BJ (cell line): ENCODE measurements at regions not wholly inside any gene's neighbourhood (a gene's known extent, or its start where the extent isn't known, plus 50 kb on each side); places are given as distances from the start of the nearest gene placed in this dataset.

Experiments used
- CTCF ChIA-PET: fragments of 350-600 bp; formaldehyde crosslinking; extraction: SDS; loops from one replicate; lab custom pipeline; 2021; ENCODE audit warnings: antibody characterized with exemption, inconsistent platforms; lab: Yijun Ruan, JAX
- POLR2A ChIA-PET: fragments of 300-600 bp; sonication (Branson Sonifier 250); formaldehyde crosslinking; extraction: SDS; loops from one replicate; lab custom pipeline; 2021; ENCODE audit warnings: antibody characterized with exemption; lab: Charles Lee
- DNase-seq: peaks from one replicate; pipeline ENCODE4 v3.0.0-alpha.2; 2011; ENCODE audit warnings: low read depth
- H3K27me3 ChIP-seq: 2 replicates; pipeline ENCODE4 v1.6.0; 2011; ENCODE audit warnings: low read length; ENCODE audit not compliant: control insufficient read depth, insufficient read depth
- H3K36me3 ChIP-seq: 2 replicates; pipeline ENCODE4 v1.5.1; 2011; ENCODE audit warnings: low read length; ENCODE audit not compliant: control insufficient read depth, insufficient read depth
- H3K4me3 ChIP-seq: 2 replicates; pipeline ENCODE4 v1.5.1; 2011; ENCODE audit warnings: low read depth, mild to moderate bottlenecking, control low read depth, low read length
- TF ChIP-seq, protein P1 (sequence below): IDR thresholded peaks from 2 replicates; pipeline ENCODE4 v1.5.1; 2011; ENCODE audit warnings: low read depth, mild to moderate bottlenecking, control low read depth, inconsistent platforms, low read length, moderate library complexity; ENCODE audit not compliant: insufficient read depth

DNA sequence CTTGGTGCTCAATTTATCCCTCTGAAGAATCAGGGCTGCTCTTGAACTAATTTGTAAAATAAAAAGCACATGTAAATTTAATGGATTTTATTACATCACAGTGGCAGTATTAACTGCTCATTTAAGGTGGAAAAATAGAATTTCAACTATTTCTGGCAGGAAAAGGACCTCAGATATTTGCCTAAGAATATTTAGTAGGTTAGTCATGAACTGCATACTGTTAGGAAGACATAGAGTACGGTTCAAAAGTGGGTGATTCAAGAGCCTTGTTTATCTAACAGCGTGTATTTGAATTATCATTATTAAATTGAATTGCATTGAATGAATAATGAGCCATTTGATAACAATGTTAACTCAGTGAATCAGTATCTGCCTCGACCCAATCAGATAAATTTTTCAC, 248.8 kb upstream of the PBX1 start:
- POLR2A ChIA-PET = interaction anchor here (0.6 kb wide), 1 partner anchor 43 kb away, joined by 3 read pairs; no protein-coding TSS in a partner anchor
- CTCF ChIA-PET = interaction anchor here (1.0 kb wide), 1 partner anchor 11 kb away, joined by 3 read pairs; no protein-coding TSS in a partner anchor
- Histone ChIP-seq H3K36me3 (no peaks in the 10 kb centered on the region), H3K27me3 (no peaks in the 10 kb centered on the region), H3K4me3 (no peak overlapping the region)
- DNase-seq = peak; percentile 64
- TF ChIP-seq, protein P1, sequence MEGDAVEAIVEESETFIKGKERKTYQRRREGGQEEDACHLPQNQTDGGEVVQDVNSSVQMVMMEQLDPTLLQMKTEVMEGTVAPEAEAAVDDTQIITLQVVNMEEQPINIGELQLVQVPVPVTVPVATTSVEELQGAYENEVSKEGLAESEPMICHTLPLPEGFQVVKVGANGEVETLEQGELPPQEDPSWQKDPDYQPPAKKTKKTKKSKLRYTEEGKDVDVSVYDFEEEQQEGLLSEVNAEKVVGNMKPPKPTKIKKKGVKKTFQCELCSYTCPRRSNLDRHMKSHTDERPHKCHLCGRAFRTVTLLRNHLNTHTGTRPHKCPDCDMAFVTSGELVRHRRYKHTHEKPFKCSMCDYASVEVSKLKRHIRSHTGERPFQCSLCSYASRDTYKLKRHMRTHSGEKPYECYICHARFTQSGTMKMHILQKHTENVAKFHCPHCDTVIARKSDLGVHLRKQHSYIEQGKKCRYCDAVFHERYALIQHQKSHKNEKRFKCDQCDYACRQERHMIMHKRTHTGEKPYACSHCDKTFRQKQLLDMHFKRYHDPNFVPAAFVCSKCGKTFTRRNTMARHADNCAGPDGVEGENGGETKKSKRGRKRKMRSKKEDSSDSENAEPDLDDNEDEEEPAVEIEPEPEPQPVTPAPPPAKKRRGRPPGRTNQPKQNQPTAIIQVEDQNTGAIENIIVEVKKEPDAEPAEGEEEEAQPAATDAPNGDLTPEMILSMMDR = no peak

DNA sequence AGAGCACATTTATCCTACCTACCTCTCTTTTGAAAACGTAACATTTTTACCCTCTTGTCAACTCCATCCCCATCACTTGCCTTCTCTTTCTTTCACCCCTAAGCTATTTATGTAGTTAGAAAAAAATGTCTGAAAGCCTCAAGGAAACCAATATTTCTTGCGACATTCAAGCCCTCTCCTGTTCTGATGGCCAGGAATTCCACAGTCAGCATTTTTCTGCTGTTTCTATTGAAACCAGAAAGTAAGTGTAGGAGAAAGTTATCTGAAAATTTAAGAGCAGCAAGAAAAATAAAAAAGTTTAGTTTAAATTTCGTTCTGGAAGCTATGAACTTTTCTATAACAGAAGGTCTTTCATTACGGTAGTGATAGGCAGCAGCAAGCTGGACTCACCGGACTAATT, 247.6 kb upstream of the PBX1 start:
- no peak for DNase-seq
- H3K4me3 ChIP-seq = no peak overlapping the region
- TF ChIP-seq, protein P1 = no peak
- no peaks in the 10 kb centered on the region for H3K36me3 ChIP-seq
- POLR2A ChIA-PET = interaction anchor here (0.6 kb wide), 1 partner anchor 9 kb away, joined by 3 read pairs; no protein-coding TSS in a partner anchor
- CTCF ChIA-PET = no interaction called here
- H3K27me3 ChIP-seq = no peaks in the 10 kb centered on the region

GRCh38 chr1:164320790-164321731, 237.9 kb upstream of the PBX1 start:
- H3K27me3 ChIP-seq = 0 out of 2 replicates have a peak, but pooled peaks cover 1% of the 10 kb centered on the region
- POLR2A ChIA-PET = no interaction called here
- TF ChIP-seq, protein P1 = no peak
- no peak for DNase-seq
- CTCF ChIA-PET = interaction anchor here (1.0 kb wide), 1 partner anchor 12 kb away, joined by 3 read pairs; no protein-coding TSS in a partner anchor
- no peaks in the 10 kb centered on the region for H3K36me3 ChIP-seq
- peak overlapping the region; percentile 33 for H3K4me3 ChIP-seq

DNA sequence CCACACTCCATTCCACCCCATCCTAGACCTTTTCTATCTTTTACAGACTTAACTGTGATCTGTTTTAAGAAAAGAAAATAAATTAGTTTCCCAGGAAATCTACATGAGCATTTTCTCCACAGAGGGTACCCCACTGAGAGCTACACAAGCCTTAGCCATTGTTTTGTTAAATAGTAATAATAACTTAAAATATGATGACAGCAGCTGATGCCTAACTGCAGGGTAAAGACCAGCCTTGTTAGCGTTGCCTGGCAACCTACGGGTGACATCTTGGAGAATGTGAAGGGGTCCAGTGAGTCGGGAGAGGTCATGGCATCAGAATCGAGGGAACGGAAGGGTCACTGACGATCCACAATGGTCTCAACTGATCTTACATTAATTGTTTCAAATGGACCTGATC, 233.2 kb upstream of the PBX1 start:
- H3K36me3 ChIP-seq = no peaks in the 10 kb centered on the region
- ChIA-PET POLR2A (no interaction called here), CTCF (no interaction called here)
- H3K4me3 ChIP-seq = no peak overlapping the region
- TF ChIP-seq, protein P1 = no peak
- DNase-seq = no peak
- H3K27me3 ChIP-seq = no peaks in the 10 kb centered on the region

GRCh38 chr1:164333387-164333786, 225.6 kb upstream of the PBX1 start:
- no peak overlapping the region for H3K4me3 ChIP-seq
- TF ChIP-seq, protein P1 = no peak
- H3K36me3 ChIP-seq = no peaks in the 10 kb centered on the region
- DNase-seq = no peak
- ChIA-PET CTCF (interaction anchor here (0.6 kb wide), 1 partner anchor 462 kb away, joined by 3 read pairs; no protein-coding TSS in a partner anchor), POLR2A (no interaction called here)
- H3K27me3 ChIP-seq = no peaks in the 10 kb centered on the region
